Prostate gland (tissue), 2 donors: ENCODE measurements at regions not wholly inside any gene's neighbourhood (a gene's known extent, or its start where the extent isn't known, plus 50 kb on each side); places are given as distances from the start of the nearest gene placed in this dataset.

ENCODE experiments used
- DNase-seq: peaks from one replicate; pipeline ENCODE4 v3.0.0-alpha.2; 2019; ENCODE audit warnings: low spot score
- H3K27ac ChIP-seq, 2 donors: fragments of 200-600 bp; sonication (generic); 2 replicates each; pipeline ENCODE4 v1.5.1; 2017 to 2019
- H3K27me3 ChIP-seq: fragments of 200-600 bp; sonication (generic); replicated peaks from 2 replicates; pipeline ENCODE4 v1.5.1; 2019; ENCODE audit not compliant: insufficient read depth
- H3K36me3 ChIP-seq, 2 donors: fragments of 200-600 bp; sonication (generic); 1 replicate in 1 of 2; 2 replicates in 1 of 2; pipeline versions ENCODE4 v1.5.1 to v1.8.1; 2017 to 2019
- H3K4me1 ChIP-seq: fragments of 200-600 bp; sonication (generic); replicated peaks from 2 replicates; pipeline ENCODE4 v1.5.1; 2019
- H3K4me3 ChIP-seq, 2 donors: fragments of 200-600 bp; sonication (generic); 2 replicates each; pipeline ENCODE4 v1.5.1; 2017 to 2019
- H3K9me3 ChIP-seq: fragments of 200-600 bp; sonication (generic); 2 replicates; pipeline ENCODE4 v1.5.1; 2017
- POLR2A ChIP-seq: fragments of 450-650 bp; IDR thresholded peaks from one replicate; pipeline ENCODE4 v1.6.1; 2016; ENCODE audit warnings: antibody characterized with exemption, mild to moderate bottlenecking
- POLR2AphosphoS5 ChIP-seq: sonication (generic); formaldehyde crosslinking; IDR thresholded peaks from one replicate; pipeline ENCODE4 v1.6.1; 2017; ENCODE audit warnings: antibody characterized with exemption
- WGBS: methylation state at CpG from one replicate; pipeline ENCODE4 v1.1.5; 2018; 5-methylcytosine and 5-hydroxymethylcytosine counted together
- intact Hi-C: fragments of 100-400 bp; cut with DNase I; formaldehyde crosslinking; loops from one replicate; pipeline ENCODE4 v1.14.2; 2022
- TF ChIP-seq, protein P1 (sequence below), 4 experiments: fragments of 200-600 bp in 2 of 4; fragments of 450-650 bp in 2 of 4; sonication (generic) in 2 of 4; IDR thresholded peaks; 1 replicate in 3 of 4; 2 replicates in 1 of 4; pipeline ENCODE4 v1.5.1; 2016 to 2019; ENCODE audit warnings: antibody characterized with exemption in 4 of 4, mild to moderate bottlenecking in 2 of 4, moderate library complexity in 2 of 4

DNA sequence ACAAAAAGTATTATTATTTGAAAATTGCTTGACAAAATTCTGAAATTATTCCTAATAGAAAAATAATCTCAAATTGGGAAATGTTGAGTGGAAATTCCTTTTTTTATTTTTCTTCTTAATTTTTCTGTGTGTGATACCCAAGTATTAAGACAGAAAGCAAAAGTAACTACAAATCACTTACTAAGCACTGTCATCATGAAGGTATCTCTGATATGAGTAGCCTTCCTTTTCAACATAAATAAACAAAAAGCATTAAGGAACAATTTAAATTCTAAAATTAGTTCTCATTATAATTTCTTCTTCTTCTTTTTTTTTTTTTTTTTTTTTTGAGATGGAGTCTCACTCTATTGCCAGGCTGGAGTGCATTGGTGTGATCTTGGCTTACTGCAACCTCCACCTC, 174.2 kb upstream of the RBMS1 start:
- DNase-seq = no peak
- intact Hi-C loops = loop anchor here (10.0 kb wide), 1 partner anchor 297 kb away; no protein-coding TSS in a partner anchor
- no peak overlapping the region for H3K27ac ChIP-seq

DNA sequence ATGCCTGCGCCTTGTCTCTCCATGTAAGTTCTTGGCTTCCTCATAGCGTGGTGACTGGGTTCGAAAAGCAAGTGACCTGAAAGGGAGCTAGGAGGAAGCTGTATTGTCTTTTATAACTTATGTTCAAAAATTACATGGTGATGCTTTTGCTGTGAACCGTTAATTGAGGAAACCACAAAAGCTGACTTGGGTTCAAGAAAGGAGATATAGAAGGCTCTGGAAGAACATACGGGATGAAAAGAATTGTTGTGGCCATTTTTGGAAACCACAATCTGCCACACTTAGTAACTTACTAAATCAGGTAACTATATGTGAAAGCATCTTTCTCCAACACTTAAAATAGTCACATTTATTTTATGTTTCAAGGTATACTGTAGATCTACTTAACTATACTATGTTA, 177.0 kb upstream of the RBMS1 start:
- no peaks in the 10 kb centered on the region for H3K9me3 ChIP-seq
- intact Hi-C loops = no loop called here
- H3K4me1 ChIP-seq = no peaks in the 10 kb centered on the region
- no peak for DNase-seq
- WGBS = 87% methylated on average over 5 of the region's 5 CpGs
- no peaks in the 10 kb centered on the region for H3K27me3 ChIP-seq
- TF ChIP-seq POLR2AphosphoS5 = no peak
- H3K4me3 ChIP-seq = no peak overlapping the region
- H3K27ac ChIP-seq = no peak overlapping the region
- H3K36me3 ChIP-seq = no peaks in the 10 kb centered on the region

More for the DNA sequence above, 174.2 kb upstream of the RBMS1 start:
- Histone ChIP-seq H3K36me3 (no peaks in the 10 kb centered on the region), H3K4me3 (no peak overlapping the region), H3K27me3 (no peaks in the 10 kb centered on the region), H3K9me3 (no peaks in the 10 kb centered on the region), H3K4me1 (no peaks in the 10 kb centered on the region)
- TF ChIP-seq POLR2A = no peak
- TF ChIP-seq, protein P1, sequence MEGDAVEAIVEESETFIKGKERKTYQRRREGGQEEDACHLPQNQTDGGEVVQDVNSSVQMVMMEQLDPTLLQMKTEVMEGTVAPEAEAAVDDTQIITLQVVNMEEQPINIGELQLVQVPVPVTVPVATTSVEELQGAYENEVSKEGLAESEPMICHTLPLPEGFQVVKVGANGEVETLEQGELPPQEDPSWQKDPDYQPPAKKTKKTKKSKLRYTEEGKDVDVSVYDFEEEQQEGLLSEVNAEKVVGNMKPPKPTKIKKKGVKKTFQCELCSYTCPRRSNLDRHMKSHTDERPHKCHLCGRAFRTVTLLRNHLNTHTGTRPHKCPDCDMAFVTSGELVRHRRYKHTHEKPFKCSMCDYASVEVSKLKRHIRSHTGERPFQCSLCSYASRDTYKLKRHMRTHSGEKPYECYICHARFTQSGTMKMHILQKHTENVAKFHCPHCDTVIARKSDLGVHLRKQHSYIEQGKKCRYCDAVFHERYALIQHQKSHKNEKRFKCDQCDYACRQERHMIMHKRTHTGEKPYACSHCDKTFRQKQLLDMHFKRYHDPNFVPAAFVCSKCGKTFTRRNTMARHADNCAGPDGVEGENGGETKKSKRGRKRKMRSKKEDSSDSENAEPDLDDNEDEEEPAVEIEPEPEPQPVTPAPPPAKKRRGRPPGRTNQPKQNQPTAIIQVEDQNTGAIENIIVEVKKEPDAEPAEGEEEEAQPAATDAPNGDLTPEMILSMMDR (IDR thresholded peaks at IDR 0.05) = no peak
- no peak for TF ChIP-seq POLR2AphosphoS5

DNA sequence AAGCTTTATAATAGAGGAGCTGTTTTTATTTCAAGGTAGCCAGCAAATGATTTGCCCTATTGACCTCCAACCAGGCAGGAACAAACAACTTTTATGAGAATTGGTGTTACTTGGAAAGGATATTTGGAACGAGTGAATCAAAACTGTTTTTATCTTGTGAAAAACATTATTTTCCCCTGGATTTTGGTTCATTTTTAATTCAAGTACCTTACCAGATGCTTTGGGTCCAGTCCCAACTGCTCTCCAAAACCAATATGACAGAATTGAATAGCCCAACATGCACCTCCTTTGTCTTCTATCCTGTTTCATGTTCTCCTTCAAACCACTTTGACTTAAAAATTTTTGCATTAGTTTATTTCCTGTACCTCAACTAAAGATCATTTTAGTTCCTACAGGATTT, 178.6 kb upstream of the RBMS1 start:
- H3K27ac ChIP-seq = no peak overlapping the region
- no peaks in the 10 kb centered on the region for H3K4me1 ChIP-seq
- DNase-seq = no peak
- H3K36me3 ChIP-seq = no peaks in the 10 kb centered on the region
- H3K4me3 ChIP-seq = no peak overlapping the region
- TF ChIP-seq POLR2A (no peak), POLR2AphosphoS5 (no peak)
- TF ChIP-seq, protein P1 (IDR thresholded peaks at IDR 0.05) = no peak
- H3K9me3 ChIP-seq = no peaks in the 10 kb centered on the region
- 20% methylated on average over 1 of the region's 1 CpG for WGBS
- intact Hi-C loops = no loop called here
- H3K27me3 ChIP-seq = no peaks in the 10 kb centered on the region

DNA sequence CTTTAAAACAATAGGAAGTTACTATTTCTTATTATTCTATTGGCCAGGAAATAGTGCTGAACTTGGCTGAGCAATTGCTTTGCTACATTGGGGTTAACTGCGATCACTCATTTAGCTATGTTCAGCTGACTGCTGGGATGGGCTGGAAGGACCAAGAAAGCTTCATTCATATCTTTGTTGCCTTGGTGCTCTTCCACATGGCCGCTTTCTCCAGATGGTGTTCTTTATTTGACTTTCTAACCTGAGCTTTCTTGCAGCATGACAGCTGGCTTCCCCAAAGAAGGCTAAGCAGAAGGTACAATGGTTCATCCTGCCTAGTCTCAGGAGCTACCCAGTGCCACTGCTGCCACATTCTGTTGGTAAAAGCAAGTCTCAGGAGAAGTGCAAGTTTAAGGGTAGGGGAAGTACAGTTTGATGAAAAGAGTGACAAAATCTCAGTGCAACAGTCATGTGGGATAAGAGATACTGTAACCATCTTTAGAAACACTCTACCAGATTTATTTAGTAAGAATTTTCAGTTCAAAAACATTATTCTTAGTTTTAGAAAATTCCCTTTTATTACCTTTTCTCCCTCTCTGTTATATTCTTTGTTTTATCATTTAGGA, 180.6 kb upstream of the RBMS1 start:
- Histone ChIP-seq H3K9me3 (no peaks in the 10 kb centered on the region), H3K27me3 (no peaks in the 10 kb centered on the region), H3K4me3 (no peak overlapping the region), H3K36me3 (no peaks in the 10 kb centered on the region), H3K27ac (no peak overlapping the region), H3K4me1 (no peaks in the 10 kb centered on the region)
- 93% methylated on average over 2 of the region's 2 CpGs for WGBS
- intact Hi-C loops = no loop called here
- TF ChIP-seq, protein P1 (IDR thresholded peaks at IDR 0.05) = no peak
- TF ChIP-seq POLR2A (no peak), POLR2AphosphoS5 (no peak)
- DNase-seq = no peak

DNA sequence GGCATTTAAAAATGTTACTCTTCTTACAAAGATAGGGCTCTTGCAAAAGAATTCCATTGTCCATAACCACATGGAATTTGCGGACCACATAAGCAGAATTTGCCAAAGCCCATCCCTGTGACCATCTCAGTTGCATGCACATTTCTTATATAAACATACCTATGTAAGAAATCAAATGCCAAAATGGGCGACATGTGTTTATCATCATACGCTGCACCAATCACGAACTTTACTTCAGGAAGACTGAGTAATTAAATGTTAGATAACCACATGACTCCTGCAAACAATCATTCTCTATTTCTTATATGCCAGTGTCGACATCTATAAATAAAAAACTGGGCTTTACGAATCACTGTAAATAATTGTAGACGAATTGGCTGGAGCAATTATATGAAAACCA, 186.1 kb upstream of the RBMS1 start:
- TF ChIP-seq, protein P1 (IDR thresholded peaks at IDR 0.05) = no peak
- TF ChIP-seq POLR2A (no peak), POLR2AphosphoS5 (no peak)
- no peaks in the 10 kb centered on the region for H3K36me3 ChIP-seq
- H3K27ac ChIP-seq = no peak overlapping the region
- no peak for DNase-seq
- no peaks in the 10 kb centered on the region for H3K4me1 ChIP-seq
- H3K4me3 ChIP-seq = no peak overlapping the region
- no peaks in the 10 kb centered on the region for H3K27me3 ChIP-seq
- intact Hi-C loops = no loop called here
- no peaks in the 10 kb centered on the region for H3K9me3 ChIP-seq
- WGBS = 89% methylated on average over 7 of the region's 7 CpGs
